GM21360 (cell line): ENCODE measurements at regions not wholly inside any gene's neighbourhood (a gene's known extent, or its start where the extent isn't known, plus 50 kb on each side); places are given as distances from the start of the nearest gene placed in this dataset.

ENCODE experiments used
- ATAC-seq: cut with Tn5 transposase; IDR thresholded peaks from one replicate; pipeline ENCODE4 v1.9.1; 2021; ENCODE audit warnings: mild to moderate bottlenecking, moderate library complexity; ENCODE audit not compliant: unreplicated experiment

- no peak for ATAC-seq
Measured at GRCh38 chr5:5584751-5585150, 162.3 kb downstream of the ICE1 start.

- no peak for ATAC-seq
Measured at GRCh38 chr5:5584236-5584745, 161.8 kb downstream of the ICE1 start.

- ATAC-seq: no peak
Measured at GRCh38 chr5:5583832-5584231, 161.4 kb downstream of the ICE1 start.

DNA sequence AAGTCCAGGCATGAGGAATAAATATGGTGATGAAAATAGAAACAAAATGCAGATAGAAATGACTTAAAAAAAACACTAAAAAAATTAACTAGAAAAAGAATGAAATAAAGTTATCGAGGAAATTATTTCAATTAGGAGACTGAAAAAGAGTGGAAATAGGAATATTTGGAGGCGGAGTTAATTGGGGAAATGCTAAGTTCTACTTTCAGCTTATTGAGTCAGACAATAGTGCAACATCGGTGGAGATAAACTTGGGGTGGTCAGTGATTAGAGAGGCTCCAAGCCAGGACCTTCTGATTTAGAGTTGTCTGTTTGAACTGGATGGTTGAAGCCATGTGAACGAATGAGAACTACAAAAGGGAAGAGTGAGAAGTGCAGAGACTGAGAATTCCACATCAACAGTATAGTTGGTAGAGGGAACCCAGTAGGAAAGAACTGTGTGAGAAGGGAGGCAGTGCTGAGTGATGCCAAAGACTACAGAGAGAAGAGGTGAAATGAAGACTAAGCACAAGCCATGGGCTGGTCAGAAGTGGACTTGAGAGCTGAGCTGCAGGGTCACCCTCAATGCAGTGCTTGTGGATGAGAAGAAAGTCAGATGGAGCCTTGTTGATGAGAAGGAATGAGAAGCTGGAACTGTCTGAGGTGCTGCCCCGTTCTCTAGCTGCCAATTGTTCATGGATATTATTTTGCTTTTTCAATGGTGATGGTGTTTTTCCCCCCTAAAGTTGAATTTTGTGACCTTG, 160.7 kb downstream of the ICE1 start:
- ATAC-seq: no peak

- no peak for ATAC-seq
Measured at GRCh38 chr5:5581080-5581479, 158.6 kb downstream of the ICE1 start.

- no peak for ATAC-seq
Measured at GRCh38 chr5:5576744-5577143, 154.3 kb downstream of the ICE1 start.

GRCh38 chr5:5575461-5575860, 153.0 kb downstream of the ICE1 start:
- ATAC-seq: no peak

- no peak for ATAC-seq
Measured at GRCh38 chr5:5573798-5574380, 151.4 kb downstream of the ICE1 start.

- no peak for ATAC-seq
Measured at GRCh38 chr5:5572976-5573797, 150.7 kb downstream of the ICE1 start.

- no peak for ATAC-seq
Measured at GRCh38 chr5:5572010-5572865, 149.8 kb downstream of the ICE1 start.

DNA sequence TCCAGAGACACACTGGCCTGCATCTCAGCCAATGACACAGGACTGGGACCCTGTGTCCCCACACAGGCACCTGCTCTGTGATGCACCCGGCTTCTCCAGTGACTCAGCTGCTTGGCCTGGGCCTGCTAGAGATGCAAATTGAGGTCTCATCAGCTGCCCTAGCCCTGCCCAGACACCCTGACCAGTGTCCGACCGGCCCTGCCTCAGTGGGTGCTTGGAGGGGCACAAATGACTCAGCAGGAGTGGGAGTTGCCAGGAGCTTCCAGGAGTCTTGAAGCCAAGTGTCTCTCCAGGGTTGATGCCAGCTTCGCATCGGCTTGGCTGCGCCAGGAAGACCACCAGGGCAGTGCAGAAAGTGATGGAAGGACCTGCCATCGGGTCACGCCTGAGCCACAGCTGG, 148.2 kb downstream of the ICE1 start:
- no peak for ATAC-seq

GRCh38 chr5:5564898-5565297, 142.4 kb downstream of the ICE1 start:
- ATAC-seq: no peak

GRCh38 chr5:5560016-5560415, 137.5 kb downstream of the ICE1 start:
- no peak for ATAC-seq

DNA sequence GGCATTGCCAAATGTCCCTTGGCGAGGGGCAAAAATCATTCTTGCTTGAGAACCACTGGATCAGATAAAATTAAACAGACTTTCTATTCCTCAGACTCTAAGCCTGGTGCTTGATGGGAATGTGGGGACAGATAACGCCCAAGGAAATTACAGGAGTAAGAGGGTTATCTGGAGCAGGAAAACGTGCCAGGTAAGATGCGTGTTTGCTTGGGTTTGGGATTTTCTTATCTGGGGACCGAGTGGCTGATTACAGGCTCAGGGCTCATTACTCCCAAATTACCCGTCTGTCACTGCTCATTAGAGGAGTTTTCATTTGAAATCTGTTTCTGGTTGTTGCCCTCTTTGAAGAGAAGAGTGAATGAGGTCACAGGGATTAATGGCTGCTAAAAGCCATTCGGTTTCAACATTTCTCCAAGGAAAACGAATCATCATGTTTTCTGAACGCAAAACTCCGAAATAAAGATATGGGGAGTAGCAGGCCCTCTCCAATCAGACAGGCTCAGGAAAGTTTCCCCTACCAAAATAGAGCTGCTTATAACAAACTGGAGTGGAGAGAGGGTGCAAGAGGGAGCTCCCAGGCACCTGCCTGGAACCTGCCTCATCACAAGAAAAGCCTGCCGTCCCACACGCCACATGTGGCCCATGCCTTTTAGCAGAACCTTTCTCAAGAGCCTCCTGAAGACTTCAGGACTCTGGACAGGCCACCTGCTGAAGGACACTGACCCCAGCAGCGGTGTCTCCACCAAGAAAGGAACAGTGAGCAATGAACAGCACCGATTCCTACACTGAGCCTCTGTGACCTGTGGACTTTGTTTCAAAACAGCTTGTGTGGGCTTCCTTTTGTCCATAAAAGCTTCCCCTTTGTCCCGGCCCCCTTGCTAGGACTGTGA, 136.4 kb downstream of the ICE1 start:
- ATAC-seq: no peak

DNA sequence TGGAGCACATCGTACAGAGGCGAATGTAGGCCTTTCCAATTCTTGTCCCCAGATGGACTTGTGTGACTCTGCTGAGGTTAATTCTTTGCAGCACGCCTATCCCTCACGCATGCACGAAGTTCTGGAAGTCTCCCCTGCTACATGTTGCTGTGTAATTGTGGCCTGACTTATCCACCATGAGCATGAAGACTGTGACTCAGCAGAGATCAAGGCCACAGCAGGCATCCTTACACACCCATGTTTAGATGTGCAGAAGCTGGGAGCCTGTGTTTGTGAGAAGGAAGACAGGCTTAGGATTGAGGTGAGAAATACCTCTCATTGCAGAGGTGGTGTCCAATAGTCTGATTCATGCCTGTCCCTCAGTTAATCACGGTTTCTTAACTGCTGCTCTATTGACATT, 135.6 kb downstream of the ICE1 start:
- ATAC-seq: no peak

DNA sequence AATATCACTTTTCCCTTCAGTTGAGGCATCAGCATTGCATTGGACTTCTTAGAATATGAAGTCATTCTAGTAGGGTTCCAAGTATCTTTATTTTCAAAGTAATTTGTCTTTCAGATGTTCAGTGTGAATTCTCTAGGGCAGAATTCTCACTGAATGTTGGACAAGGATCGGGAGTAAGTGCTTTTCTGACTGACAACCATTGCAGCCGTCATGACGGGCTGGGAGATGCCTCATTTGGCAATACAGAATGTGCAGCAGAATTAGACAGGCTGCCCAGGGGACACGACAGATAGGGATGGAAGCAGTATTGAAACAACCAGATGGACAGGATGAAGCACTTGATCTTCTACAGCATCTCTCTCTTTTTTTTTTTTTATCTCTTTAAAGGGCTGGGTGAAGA, 129.0 kb downstream of the ICE1 start:
- ATAC-seq: no peak

DNA sequence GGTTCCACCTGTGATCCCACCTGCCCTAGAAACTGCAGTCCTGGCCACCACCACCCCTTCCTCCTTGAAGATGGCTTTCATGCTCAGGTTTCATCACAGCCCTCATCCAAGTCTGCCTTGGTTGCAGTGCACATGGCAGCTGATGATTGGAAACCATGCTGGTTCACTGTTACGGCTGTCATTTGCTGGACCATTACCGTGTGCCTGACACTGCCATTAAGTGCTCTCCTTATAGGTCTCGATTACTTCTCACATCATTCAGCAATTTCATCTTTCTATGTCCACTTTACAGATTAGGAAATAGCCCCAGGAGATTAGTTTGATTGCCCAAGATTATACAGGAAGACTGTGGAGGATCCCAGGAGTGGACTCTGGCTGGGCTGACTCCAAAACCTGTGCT, 123.9 kb downstream of the ICE1 start:
- no peak for ATAC-seq

- no peak for ATAC-seq
Measured at GRCh38 chr5:5544094-5544663, 121.7 kb downstream of the ICE1 start.

DNA sequence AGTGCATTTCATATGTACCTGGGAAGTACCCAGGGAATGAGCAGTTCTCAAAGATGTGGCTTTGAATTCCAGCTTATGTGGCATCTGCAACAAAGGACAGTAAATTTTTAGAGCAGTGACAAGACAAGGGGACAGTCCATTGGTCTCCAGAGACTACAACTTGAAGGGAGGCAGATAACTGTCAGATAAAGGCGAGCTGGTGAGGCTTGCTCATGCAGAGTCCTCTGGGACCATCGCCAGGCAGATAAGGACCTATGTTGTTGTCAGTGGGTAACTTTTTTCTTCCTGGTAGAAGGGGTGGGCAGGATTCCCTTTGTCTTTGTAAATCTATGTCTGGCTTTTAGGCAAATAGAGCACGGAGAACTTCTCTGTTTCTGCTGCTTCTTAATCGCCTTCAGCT, 120.2 kb downstream of the ICE1 start:
- ATAC-seq: no peak

DNA sequence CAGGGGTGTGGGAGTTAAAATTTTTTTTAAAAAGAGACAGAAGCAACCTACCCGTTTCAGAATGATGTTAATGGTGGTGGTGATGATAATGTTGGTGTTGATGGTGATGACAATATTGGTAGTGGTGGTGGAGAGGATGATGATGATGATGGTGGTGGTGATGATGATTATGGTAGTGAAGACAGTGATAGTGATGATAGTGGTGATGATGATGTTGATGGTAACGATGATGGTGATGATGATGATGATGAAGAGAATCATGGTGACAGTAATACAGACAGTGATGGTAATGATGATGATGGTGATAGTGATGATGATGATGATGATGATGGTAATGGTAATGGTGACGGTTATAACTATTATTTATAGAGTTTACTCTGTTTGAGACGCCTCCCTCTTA, 117.6 kb downstream of the ICE1 start:
- no peak for ATAC-seq
